GM23338 (cell line): ENCODE measurements at regions not wholly inside any gene's neighbourhood (a gene's known extent, or its start where the extent isn't known, plus 50 kb on each side); places are given as distances from the start of the nearest gene placed in this dataset.

ENCODE experiments used
- ATAC-seq: fragments of 200-7000 bp; cut with Tn5 transposase; 3 replicates; pipeline ENCODE4 v1.9.1; 2020
- DNase-seq: peaks from one replicate; pipeline ENCODE4 v3.0.0-alpha.2; 2015; ENCODE audit warnings: low spot score
- H2AFZ ChIP-seq: fragments of 200-600 bp; sonication (generic); 2 replicates; pipeline ENCODE4 v1.8.0; 2016; ENCODE audit warnings: antibody characterized with exemption, mild to moderate bottlenecking, moderate library complexity
- H3F3A ChIP-seq: fragments of 200-600 bp; sonication (generic); replicated peaks from 2 replicates; pipeline ENCODE4 v1.8.0; 2017; ENCODE audit warnings: antibody characterized with exemption, mixed run types, low read depth
- H3K27ac ChIP-seq: fragments of 200-600 bp; sonication (generic); 2 replicates; pipeline ENCODE4 v1.6.1; 2016; ENCODE audit warnings: low read depth
- H3K27me3 ChIP-seq: fragments of 200-600 bp; sonication (generic); 2 replicates; pipeline ENCODE4 v1.8.0; 2016; ENCODE audit warnings: mild to moderate bottlenecking, mixed run types, moderate library complexity; ENCODE audit not compliant: insufficient read depth
- H3K36me3 ChIP-seq: fragments of 200-600 bp; sonication (generic); 2 replicates; pipeline ENCODE4 v1.8.0; 2016; ENCODE audit warnings: mild to moderate bottlenecking; ENCODE audit not compliant: insufficient read depth
- H3K4me1 ChIP-seq: fragments of 200-600 bp; sonication (generic); 2 replicates; pipeline ENCODE4 v1.8.0; 2016; ENCODE audit warnings: mild to moderate bottlenecking, moderate library complexity; ENCODE audit not compliant: insufficient read depth
- H3K4me2 ChIP-seq: fragments of 200-600 bp; sonication (generic); 2 replicates; pipeline ENCODE4 v1.7.1; 2017; ENCODE audit warnings: mixed run types
- H3K4me3 ChIP-seq: fragments of 200-600 bp; sonication (generic); 2 replicates; pipeline ENCODE4 v1.6.1; 2016; ENCODE audit warnings: mixed run types
- H3K79me2 ChIP-seq: fragments of 200-600 bp; sonication (generic); replicated peaks from 2 replicates; pipeline ENCODE4 v1.8.0; 2017; ENCODE audit warnings: mild to moderate bottlenecking; ENCODE audit not compliant: insufficient read depth
- H3K9me2 ChIP-seq: fragments of 200-600 bp; sonication (generic); 2 replicates; pipeline ENCODE4 v1.8.0; 2017; ENCODE audit not compliant: insufficient read depth
- H4K20me1 ChIP-seq: fragments of 200-600 bp; sonication (generic); replicated peaks from 2 replicates; pipeline ENCODE4 v1.8.0; 2017; ENCODE audit warnings: mild to moderate bottlenecking; ENCODE audit not compliant: insufficient read depth
- H3K27ac Mint-ChIP-seq: 2 replicates; pipeline ENCODE4 v1.8.0; 2020; ENCODE audit warnings: inconsistent platforms, mild to moderate bottlenecking, moderate library complexity, mixed read lengths
- H3K27me3 Mint-ChIP-seq: 3 replicates; pipeline ENCODE4 v1.8.0; 2022; ENCODE audit warnings: low read depth, mild to moderate bottlenecking, moderate library complexity, mixed read lengths, inconsistent platforms; ENCODE audit not compliant: insufficient read depth, poor library complexity
- H3K36me3 Mint-ChIP-seq: 3 replicates; pipeline ENCODE4 v1.8.0; 2021; ENCODE audit warnings: low read depth, mild to moderate bottlenecking, inconsistent platforms, moderate library complexity, mixed read lengths
- H3K4me1 Mint-ChIP-seq: 3 replicates; pipeline ENCODE4 v1.8.0; 2020; ENCODE audit warnings: mild to moderate bottlenecking, inconsistent platforms, mixed read lengths
- H3K4me3 Mint-ChIP-seq: 3 replicates; pipeline ENCODE4 v1.8.0; 2021; ENCODE audit warnings: moderate library complexity, mild to moderate bottlenecking, inconsistent platforms, mixed read lengths
- H3K9me3 Mint-ChIP-seq: 3 replicates; pipeline ENCODE4 v1.8.0; 2020; ENCODE audit warnings: moderate library complexity, mild to moderate bottlenecking, inconsistent platforms, mixed read lengths
- CTCF ChIP-seq, 2 experiments: fragments of 200-600 bp in 1 of 2; sonication (generic) in 1 of 2; conservative IDR thresholded peaks; 2 replicates each; pipeline versions ENCODE4 v1.5.1 to v1.6.1; 2016 to 2017; ENCODE audit warnings: antibody characterized with exemption in 2 of 2, low read depth in 2 of 2, mild to moderate bottlenecking in 2 of 2, moderate library complexity in 1 of 2
- ETS1 ChIP-seq: IDR thresholded peaks from 2 replicates; pipeline ENCODE4 v1.6.1; 2016; ENCODE audit warnings: antibody characterized with exemption
- EZH2 ChIP-seq: fragments of 200-600 bp; sonication (generic); IDR thresholded peaks from one replicate; pipeline ENCODE4 v1.8.0; 2017; ENCODE audit warnings: antibody characterized with exemption, mild to moderate bottlenecking, low read depth; ENCODE audit not compliant: unreplicated experiment
- JUNB ChIP-seq: IDR thresholded peaks from one replicate; pipeline ENCODE4 v1.6.1; 2016; ENCODE audit warnings: antibody characterized with exemption; ENCODE audit not compliant: unreplicated experiment
- NANOG ChIP-seq: IDR thresholded peaks from 2 replicates; pipeline ENCODE4 v1.6.1; 2016; ENCODE audit warnings: antibody characterized with exemption, borderline replicate concordance
- POLR2AphosphoS5 ChIP-seq: IDR thresholded peaks from 2 replicates; pipeline ENCODE4 v1.6.1; 2016; ENCODE audit warnings: antibody characterized with exemption, low read depth
- REST ChIP-seq: IDR thresholded peaks from one replicate; pipeline ENCODE4 v1.6.1; 2018; ENCODE audit warnings: antibody characterized with exemption; ENCODE audit not compliant: unreplicated experiment
- ZNF331 ChIP-seq: fragments of 250-450 bp; sonication (Bioruptor Pico); IDR thresholded peaks from 2 replicates; pipeline ENCODE4 v1.5.0; 2020; ENCODE audit warnings: low read depth, mild to moderate bottlenecking, moderate library complexity
- ZNF462 ChIP-seq: fragments of 250-450 bp; sonication (Bioruptor Pico); IDR thresholded peaks from 2 replicates; pipeline ENCODE4 v1.5.0; 2020; ENCODE audit warnings: mild to moderate bottlenecking, moderate library complexity

GRCh38 chr5:164175083-164175482 is 669.7 kb downstream of the MAT2B start:
- Mint-ChIP-seq H3K4me1 (peaks cover 2% of the 10 kb centered on the region), H3K36me3 (no peaks in the 10 kb centered on the region; the same call in 2 of the 3 replicates), H3K27ac (no peak overlapping the region), H3K27me3 (peaks cover 2% of the 10 kb centered on the region), H3K9me3 (0 out of 3 replicates have a peak, but pooled peaks cover 3% of the 10 kb centered on the region), H3K4me3 (no peak overlapping the region)
- TF ChIP-seq REST (no peak), ZNF331 (CRISPR knock-in tag) (no peak), NANOG (no peak)
- Histone ChIP-seq H3K79me2 (no peaks in the 10 kb centered on the region), H3K4me3 (no peak overlapping the region), H3K27me3 (no peaks in the 10 kb centered on the region), H3K9me2 (no peaks in the 10 kb centered on the region), H3F3A (no peaks in the 10 kb centered on the region), H3K4me2 (no peak overlapping the region), H3K36me3 (no peaks in the 10 kb centered on the region), H3K27ac (no peak overlapping the region), H3K4me1 (no peaks in the 10 kb centered on the region), H4K20me1 (no peaks in the 10 kb centered on the region), H2AFZ (no peak overlapping the region)
- DNase-seq = no peak
- no peak for ATAC-seq

GRCh38 chr5:164179406-164179805 is 674.0 kb downstream of the MAT2B start:
- Mint-ChIP-seq H3K36me3 (no peaks in the 10 kb centered on the region; the same call in 2 of the 3 replicates), H3K27me3 (peaks cover 2% of the 10 kb centered on the region), H3K27ac (no peak overlapping the region), H3K9me3 (0 out of 3 replicates have a peak, but pooled peaks cover 3% of the 10 kb centered on the region), H3K4me1 (peaks cover 12% of the 10 kb centered on the region), H3K4me3 (no peak overlapping the region)
- H4K20me1 ChIP-seq = no peaks in the 10 kb centered on the region
- no peaks in the 10 kb centered on the region for H3K27me3 ChIP-seq
- H3K4me2 ChIP-seq = no peak overlapping the region
- ATAC-seq (no peak), DNase-seq (no peak)
- H3K36me3 ChIP-seq = no peaks in the 10 kb centered on the region
- no peak overlapping the region for H2AFZ ChIP-seq
- no peaks in the 10 kb centered on the region for H3K79me2 ChIP-seq
- no peak overlapping the region for H3K4me3 ChIP-seq
- no peaks in the 10 kb centered on the region for H3K9me2 ChIP-seq
- peaks cover 9% of the 10 kb centered on the region; the same call in 1 of the 2 replicates for H3K4me1 ChIP-seq
- H3K27ac ChIP-seq = no peak overlapping the region
- H3F3A ChIP-seq = no peaks in the 10 kb centered on the region
- TF ChIP-seq EZH2 (no peak), ZNF462 (CRISPR knock-in tag) (no peak), ZNF331 (CRISPR knock-in tag) (no peak), CTCF (conservative IDR thresholded peaks at IDR 0.05; ENCODE audit: low read depth in 2 of 2) (no peak), JUNB (no peak), NANOG (no peak), POLR2AphosphoS5 (no peak), ETS1 (no peak)
